ACHN (cell line): ENCODE measurements at regions not wholly inside any gene's neighbourhood (a gene's known extent, or its start where the extent isn't known, plus 50 kb on each side); places are given as distances from the start of the nearest gene placed in this dataset.
"Not testable (repeated sequence)": the region's sequence is repeated elsewhere in the genome, so short reads cannot be mapped to it uniquely, and the experiment has no call there.

Source experiments
- DNase-seq: peaks from one replicate; pipeline ENCODE4 v3.0.0-alpha.2; 2015
- in situ Hi-C: cut with HindIII; loops from 2 replicates; pipeline ENCODE4 v1.10.0; 2017; ENCODE audit warnings: low sequenced_read_pairs, low pct_ligation_motif_present, low pct_unique_long_range_greater_than_20kb

DNA sequence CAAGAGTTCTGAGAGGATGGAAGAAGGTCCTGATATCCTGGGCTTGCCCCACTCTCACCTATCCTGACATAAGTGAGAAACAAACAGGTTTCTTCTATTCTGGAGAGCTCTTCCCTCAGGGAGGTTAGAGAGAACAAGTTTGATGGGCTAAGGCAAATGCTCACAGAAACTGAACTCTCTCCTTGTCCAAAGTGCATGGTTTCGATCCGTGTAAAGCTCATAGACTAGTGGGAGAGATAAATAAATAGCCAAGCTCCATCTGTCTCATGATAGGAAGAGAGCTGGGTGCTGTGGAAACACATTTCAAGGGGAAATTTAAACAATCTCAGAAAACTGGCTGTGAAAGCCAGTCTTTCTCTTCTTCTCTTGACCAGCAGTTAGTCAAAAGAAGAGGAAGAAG, 459.5 kb upstream of the LARGE1 start:
- in situ Hi-C loops = no loop called here
- DNase-seq = no peak

DNA sequence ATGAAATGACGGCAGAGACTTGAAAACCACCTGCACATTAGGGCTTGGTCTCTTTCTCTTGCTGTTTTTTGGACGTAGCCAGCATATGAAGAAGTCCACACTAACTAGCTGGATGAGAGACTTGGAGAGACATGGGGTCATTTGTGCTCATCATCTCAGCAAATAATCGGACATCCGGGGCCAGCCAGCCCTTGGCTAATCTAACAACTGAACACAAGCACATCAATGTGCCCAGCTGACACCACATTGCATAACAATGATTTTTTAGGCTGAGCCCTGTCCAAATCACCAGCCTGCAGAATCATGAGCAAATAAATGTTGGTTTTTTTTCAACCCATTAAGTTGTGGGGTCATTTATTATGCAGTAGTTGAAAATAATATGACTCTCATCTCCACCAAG, 460.3 kb upstream of the LARGE1 start:
- in situ Hi-C loops = no loop called here
- DNase-seq = no peak

DNA sequence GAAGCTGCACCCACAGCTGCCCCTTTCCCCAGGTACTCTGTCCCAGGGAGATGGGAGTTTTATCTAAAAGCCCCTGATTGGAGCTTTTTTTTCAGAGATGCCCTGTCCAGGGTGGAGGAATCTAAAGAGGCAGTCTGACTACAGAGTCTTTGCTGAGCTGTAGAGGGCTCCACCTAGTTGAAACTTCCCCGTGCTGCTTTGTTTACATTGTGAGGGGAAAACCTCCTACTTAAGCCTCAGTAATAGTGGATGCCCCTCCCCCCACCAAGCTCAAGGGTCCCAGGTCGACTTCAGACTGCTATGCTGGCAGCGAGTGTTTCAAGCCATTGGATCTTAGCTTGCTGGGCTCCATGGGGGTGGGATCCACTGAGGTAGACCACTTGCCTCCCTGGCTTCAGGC, 470.1 kb upstream of the LARGE1 start:
- in situ Hi-C loops = no loop called here
- no peak for DNase-seq

DNA sequence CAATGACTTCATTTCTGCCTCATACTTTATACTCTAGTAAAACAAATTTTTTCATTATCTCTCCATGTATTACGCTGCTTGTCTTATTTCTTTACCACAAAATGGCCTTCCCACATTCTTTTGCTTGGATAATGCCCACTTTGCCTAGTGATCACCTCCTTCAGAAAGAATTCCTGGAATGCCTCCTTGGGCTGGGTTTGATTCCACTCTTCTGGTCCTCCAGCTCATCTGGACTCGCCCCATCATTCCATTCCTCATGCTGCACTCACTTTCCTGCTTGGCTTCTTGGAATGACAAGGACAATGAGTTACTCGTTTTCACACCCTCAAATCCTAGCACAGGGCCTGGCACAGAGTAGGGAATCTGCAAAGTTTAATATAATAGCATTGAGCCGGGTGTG, 475.1 kb upstream of the LARGE1 start:
- DNase-seq = no peak
- in situ Hi-C loops = no loop called here

DNA sequence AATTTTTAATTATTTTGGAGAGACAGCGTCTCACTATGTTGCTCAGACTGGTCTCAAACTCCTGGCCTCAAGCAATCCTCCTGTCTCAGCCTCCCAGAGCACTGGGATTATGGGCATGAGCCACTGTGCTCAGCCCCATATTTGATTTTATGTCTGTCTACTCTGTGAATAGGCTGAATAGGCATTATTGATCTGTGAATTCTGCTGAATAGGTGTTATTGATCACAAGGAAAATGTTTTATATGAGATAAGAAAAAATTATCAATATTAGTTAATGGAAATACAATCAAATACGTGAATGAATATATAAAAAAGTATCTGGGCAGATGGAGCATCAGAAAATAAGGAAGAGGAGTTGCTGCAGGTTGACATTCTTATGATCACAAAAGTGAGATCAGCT, 483.4 kb upstream of the LARGE1 start:
- in situ Hi-C loops = no loop called here
- DNase-seq = no peak

DNA sequence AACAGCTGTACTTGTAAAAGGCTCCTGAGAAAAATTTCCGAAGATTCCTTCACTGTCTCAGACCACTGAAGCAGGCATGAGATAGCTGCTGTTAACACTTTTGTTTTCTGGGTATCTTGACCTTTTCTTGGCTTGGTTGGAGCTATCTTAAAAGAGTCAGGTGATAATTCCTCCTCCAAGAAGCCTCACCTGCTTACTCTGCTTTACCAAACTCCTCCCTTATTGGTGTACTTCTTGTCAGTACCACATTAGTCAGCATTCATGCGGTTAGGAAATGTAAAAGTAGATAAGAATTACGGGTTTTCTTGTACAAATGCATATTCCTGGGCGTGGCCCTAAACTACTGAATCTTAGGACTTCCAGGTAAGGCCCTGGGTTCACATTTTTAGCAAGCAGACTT, 489.8 kb upstream of the LARGE1 start:
- DNase-seq = no peak
- in situ Hi-C loops = no loop called here

DNA sequence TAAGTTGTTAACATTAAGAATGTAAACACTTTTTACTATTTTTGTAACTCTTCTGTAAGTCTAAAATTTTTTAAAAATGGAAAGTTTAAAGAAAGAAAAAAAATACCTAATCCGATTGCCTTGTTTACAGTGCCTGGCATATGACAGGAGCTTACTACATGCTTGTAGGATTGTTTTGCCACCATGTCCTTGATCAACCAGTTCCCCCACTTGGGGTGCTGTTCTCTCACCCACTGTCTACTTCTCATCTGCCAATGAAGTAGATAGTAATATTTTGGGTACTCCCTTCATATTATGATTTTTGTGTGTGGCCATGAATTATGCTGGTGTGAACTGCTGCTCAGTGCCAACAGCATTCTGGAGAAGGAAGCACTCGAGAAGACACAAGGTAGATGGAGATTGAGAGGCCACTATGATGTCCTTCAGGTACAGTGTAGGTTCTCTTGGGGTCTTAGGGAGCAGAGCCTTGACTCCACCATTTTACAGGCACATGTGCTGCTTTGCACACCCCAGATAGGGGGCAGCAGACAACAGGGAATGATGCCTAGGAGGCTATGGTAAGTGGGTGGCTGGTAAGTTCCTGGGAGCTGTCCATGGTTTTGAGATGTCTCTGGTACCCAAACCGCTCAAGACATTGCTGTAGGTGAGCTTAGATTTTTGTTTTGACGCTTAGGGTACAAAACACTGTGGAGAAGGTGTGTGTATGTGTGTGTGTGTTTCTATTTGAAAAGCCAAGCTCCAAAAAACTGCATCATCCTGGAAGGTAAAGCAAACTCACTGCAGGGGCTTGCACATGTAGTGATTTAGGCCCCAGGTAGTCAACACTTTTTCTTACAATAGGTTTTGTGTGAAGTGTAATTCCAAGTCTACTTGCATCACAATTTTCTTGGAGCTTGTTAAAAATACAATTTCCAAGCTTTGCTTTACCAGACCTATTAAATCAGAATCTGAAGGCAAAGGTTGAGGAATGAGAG, 494.5 kb upstream of the LARGE1 start:
- in situ Hi-C loops = no loop called here
- DNase-seq = peak; percentile 80

DNA sequence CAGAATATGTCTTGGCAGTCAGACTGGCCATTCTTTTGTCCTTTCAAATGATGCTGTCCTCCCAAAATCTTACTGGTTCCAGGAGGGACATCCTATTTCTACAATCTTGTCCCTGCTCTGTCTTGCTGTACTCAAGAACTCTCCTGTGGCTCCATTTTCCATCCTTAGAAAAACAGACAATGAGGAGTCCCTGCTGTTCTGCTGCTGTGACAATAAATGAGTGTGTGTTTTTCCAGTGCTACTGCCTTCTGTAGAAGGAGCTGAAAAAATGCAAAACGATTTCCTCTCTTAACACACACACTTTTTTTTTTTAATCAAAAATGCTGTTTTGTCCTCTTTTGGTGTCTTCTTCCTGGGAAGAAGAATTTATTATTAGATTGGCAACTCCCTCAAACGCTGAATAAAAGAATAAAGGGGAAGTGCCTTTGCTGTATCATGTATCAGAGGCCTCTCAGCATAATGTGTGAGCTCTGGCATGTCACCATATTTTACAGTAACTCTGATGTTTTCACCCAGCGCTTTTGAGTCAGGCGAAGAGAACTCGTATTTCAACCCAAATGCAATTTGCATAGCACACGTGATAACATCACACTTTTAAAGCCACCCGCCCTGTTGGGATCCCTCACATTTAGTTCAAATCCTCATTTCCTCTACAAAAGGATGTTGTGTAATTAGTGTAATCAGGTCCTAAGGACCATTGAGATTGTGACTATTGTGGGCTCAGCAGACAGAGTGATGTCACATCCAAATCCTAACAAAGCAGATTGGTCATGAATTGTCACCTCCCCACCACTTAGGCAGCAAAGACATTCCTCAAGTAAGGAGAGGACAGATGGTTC, 496.0 kb upstream of the LARGE1 start:
- in situ Hi-C loops = no loop called here
- no peak for DNase-seq

DNA sequence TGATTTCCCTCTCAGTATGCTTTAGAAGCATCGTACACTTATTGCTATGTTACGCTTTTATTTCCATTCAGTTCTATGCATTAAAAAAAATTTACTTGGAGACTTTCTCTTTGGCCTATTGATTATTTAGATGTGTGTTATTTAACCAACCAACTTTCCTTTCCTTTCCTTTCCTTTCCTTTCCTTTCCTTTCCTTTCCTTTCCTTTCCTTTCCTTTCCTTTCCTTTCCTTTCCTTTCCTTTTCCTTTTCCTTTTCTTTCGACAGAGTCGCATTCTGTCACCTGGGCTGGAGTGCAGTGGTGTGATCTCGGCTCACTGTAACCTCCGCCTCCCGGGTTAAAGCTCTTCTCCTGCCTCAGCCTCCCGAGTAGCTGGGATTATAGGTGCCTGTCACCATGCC, 502.7 kb upstream of the LARGE1 start:
- in situ Hi-C loops, DNase-seq: not testable (repeated sequence)

DNA sequence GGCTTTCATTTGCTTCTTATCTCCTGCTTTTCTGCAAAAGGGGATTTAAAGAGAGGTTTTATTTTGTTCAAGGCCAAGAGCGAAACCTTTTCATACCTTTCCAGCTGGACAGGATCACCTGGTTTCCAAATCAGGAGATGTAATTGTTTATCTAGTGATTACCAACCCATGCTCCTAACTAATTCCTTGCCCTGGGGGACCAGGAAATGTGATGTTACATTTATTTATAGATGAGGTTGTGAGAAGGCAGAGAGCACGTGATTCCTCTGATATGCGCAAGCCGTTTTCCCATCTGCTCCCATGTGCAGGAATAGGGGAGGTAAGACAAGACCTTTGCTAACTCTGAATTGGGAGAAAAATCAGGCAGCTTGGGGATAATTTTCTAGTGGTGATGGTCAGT, 507.2 kb upstream of the LARGE1 start:
- DNase-seq = no peak
- in situ Hi-C loops = no loop called here

DNA sequence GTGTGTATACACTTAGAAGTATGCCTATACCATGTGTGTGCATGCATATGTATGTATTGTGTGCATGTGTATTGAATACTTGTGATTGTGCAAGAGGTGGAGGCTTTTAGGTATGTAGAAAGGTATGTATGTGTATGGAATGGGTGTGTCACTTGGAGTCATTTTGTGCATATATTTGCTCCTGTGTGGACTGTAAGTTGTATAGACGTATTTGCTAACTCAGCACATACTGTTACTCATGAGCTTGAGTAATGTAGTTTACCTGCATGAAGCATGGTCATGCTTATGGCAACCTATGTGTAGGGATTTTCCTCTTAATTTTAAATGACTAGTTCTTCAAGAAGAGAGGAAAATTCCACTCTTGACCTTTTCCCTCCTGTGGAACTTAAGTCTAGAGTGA, 507.6 kb upstream of the LARGE1 start:
- in situ Hi-C loops = no loop called here
- no peak for DNase-seq

DNA sequence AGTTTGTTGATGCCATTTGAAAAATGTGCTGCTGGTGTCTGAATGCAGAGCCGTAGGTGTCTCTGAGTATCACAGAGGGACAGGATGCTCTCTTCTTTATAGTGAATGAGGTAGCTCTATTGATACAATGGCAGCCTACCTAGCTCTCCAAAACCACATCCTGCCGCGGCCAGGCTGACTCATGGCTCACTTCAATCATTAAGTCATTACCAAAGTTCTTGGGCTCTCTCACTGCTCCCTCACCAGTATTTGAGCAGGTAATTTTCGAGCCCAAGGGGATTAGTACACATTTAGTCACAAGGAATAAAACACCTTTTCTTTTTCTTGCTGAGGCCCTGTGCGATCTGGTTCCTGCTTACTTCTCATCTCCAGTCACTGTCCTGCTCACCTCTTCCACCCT, 509.0 kb upstream of the LARGE1 start:
- DNase-seq = no peak

DNA sequence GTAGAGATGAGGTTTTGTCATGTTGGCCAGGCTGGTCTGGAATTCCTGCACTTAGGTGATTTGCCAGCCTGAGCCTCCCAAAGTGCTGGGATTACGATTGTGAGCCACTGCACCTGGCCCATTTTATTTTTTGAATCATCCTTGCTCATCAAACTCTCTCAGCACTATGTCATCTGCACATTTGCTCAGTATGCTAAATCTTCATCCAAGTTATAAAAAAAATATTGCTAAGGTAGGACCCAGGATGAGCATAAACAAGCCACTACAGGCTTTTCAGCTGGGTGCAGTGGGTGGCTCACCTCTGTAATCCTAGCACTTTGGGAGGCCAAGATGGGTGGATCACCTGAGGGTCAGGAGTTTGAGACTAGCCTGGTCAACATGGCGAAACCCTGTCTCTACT, 510.1 kb upstream of the LARGE1 start:
- in situ Hi-C loops = no loop called here
- DNase-seq = no peak

More for the DNA sequence above, 509.0 kb upstream of the LARGE1 start:
- in situ Hi-C loops = no loop called here

DNA sequence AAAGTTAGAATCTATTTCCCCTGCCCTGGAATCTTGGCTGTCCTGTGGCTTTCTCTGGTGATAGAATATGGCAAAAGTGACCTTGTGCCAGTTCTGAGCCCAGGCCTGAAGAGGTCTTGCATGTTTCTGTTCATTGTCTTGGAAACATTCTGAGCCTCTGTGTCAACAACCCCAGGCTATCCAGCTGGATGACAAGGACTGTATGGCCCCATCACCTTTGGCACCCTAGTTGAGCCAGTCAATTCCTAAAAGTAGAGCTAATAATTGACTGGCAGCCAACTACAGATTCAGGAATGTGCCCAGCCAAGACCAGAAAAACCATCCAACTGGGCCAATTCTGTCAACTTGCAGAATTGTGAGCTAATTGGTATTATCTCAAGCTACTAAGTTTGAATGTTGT, 514.1 kb upstream of the LARGE1 start:
- in situ Hi-C loops = no loop called here

DNA sequence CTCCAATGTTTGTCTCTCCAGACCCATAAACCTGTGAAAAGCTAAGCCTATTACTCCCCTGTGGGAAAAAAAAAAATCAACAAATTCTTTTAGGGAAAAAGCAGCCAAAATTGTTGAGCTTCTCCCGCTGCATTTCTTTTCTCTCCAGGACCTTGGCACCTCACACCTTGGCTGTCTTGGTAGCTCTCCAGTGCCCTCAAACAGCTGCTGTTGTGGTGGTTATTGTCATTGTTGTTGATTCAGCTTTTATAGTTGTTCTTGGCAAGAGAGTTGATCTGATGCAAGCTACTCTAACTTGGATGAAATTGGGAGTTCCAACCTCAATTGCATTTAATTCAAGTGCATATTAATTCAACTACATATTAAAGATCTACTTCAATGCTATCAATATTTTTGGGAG, 516.9 kb upstream of the LARGE1 start:
- DNase-seq = no peak
- in situ Hi-C loops = no loop called here

More for the DNA sequence above, 514.1 kb upstream of the LARGE1 start:
- no peak for DNase-seq

DNA sequence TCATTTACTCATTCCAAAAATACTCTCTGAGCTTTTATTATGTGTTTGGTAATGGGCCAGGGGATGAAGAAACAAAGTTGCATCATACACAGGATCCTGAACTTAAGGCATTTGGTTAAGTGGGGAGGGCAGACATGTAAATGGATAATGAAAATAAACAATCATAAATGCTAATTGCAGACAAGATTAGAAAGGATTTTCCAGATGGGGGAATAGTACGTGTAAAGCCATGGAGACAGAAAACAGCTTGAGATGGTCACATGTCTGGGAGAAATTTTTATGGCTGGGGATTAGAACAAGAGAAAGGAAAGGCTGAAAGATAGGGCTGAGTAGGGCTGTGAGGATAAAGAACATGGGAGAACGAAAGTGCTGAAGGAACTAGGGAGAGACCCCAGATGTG, 534.3 kb upstream of the LARGE1 start:
- in situ Hi-C loops = no loop called here
- DNase-seq = no peak

DNA sequence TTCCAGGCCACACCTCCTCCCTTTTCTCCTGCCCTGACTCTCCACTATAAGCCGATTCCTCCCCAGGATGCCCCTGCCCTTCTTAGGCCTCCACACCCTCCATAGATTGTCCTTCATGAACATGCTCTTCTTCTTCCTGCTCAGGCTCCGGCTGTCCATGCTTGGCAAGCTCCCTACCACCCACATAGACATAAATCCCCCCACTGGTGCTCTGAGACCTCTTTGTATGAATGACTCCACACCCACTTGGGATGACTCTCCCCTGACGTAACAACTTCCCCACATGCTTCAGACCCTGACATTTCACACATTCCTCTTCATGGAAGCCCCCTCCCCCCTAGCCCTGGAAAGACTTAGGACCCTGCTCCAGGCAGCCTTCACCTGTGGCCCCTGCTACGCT, 542.5 kb upstream of the LARGE1 start:
- in situ Hi-C loops = no loop called here
- no peak for DNase-seq

DNA sequence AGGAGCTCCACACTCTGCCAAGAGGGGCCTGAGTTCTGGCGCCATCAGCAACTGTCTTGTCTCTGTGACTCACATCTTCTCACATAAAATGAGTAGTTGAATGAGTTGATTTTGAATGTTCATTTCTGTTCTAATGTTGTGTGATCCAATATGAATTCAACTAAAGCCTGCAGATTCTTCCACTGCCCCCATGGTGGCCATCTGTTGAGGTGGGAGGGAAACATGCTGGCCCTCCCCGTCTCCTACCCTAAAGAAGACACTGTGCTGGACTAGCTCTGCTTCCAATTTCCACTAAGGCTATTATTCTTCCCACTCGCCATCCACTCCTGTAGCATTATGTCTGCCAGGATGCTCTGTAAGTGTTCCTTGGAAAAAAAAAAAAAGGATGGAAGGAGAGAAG, 555.6 kb upstream of the LARGE1 start:
- in situ Hi-C loops = no loop called here
- no peak for DNase-seq

DNA sequence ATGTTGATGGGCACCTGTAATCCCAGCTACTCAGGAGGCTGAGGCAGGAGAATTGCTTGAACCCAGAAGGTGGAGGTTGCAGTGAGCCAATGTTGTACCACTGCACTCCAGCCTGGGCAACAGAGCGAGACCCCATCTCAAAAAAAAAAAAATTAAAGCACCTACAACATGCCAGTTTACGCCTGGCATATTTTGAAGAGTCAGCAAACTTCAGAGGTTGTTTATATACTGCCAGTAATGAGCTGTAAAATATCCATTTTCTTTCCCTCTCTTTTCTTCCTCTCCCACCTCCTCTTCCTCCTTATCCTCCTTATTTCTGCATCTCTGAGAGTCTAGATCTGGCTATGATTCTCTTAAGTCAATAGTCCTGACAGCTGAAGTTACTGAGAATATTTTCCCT, 556.5 kb upstream of the LARGE1 start:
- no peak for DNase-seq
- in situ Hi-C loops = no loop called here

DNA sequence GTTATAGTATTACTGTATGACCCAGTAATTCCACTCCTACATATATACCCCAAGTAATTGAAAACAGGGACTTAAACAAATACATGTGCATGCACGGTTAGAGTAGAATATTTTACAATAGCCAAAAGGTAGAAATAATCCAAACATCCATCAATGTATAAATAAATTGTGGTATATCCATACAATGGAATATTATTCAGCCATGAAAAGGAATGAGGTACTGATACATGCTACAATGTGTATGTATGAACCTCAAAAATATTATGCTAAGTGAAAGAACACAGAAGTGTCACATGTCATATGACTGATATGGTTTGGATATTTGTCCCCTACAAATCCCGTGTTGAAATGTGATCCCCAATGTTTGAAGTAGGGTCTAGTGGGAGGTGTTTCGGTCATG, 560.8 kb upstream of the LARGE1 start:
- in situ Hi-C loops = no loop called here
- DNase-seq = no peak
